GM18502 (cell line): ENCODE measurements at regions not wholly inside any gene's neighbourhood (a gene's known extent, or its start where the extent isn't known, plus 50 kb on each side); places are given as distances from the start of the nearest gene placed in this dataset.
"Not testable (repeated sequence)": the region's sequence is repeated elsewhere in the genome, so short reads cannot be mapped to it uniquely, and the experiment has no call there.

Experiments
- ATAC-seq: cut with Tn5 transposase; IDR thresholded peaks from one replicate; pipeline ENCODE4 v1.9.1; 2021; ENCODE audit warnings: mild to moderate bottlenecking; ENCODE audit not compliant: unreplicated experiment, poor library complexity

GRCh38 chr12:63415357-63415756 is 252.9 kb downstream of the DPY19L2 start:
- no peak for ATAC-seq

- ATAC-seq: no peak
Measured at GRCh38 chr12:63410197-63410596, 258.1 kb downstream of the DPY19L2 start.

DNA sequence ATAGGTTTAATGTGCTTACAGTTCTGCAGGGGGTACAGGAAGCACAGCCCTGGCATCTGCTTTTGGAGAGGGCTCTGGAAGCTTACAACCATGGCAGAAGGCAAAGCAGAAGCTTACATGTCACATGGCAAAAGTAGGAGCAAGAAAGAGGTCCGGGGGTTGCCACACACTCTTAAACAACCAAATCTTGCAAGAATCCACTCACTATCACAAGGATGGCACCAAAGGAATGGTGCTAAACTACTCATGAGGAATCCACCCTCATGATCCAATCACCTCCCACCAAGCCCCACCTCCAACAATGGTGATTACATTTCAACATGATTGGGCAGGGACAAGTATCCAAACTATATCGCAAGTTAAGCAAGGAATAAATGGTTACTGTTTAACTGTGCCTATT is 255.8 kb upstream of the AVPR1A start:
- no peak for ATAC-seq

DNA sequence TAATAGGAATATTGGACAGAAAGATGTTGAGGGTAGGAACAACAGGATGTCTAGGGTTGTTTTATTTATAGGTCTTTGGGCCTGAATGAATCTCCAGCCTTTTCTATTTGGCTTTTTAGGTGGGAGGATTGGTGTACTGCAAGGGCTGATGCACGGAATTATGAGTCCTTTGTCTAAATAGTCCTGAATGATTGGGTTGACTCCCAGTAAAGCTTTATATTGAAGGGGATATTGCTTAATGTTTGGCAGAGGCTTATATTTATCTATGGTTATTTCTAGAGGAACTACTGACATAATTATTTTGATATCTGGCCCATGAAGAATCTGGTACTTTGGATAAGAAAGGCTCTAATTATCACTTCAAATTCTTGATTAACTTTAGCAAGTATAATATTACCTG is 253.6 kb upstream of the AVPR1A start:
- ATAC-seq: no peak

DNA sequence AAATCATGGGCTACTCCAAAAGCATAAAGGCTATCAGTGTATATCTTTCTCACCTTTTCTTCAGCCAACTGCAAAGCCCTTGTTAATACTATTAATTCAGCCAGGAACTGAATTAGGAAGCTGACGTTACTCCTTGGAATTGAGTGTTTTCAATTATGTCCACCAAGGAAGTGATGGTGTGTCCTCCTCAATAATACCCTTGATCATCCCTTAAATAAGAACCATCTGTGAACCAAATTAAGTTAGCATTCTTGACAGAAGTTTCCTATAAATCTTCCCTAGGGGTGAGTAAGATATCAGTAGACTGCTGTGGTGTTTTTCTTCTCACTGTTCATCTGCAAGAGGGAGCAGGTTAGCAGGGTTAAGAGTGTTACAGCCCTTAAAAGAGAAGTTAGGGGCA is 252.3 kb upstream of the AVPR1A start:
- no peak for ATAC-seq

DNA sequence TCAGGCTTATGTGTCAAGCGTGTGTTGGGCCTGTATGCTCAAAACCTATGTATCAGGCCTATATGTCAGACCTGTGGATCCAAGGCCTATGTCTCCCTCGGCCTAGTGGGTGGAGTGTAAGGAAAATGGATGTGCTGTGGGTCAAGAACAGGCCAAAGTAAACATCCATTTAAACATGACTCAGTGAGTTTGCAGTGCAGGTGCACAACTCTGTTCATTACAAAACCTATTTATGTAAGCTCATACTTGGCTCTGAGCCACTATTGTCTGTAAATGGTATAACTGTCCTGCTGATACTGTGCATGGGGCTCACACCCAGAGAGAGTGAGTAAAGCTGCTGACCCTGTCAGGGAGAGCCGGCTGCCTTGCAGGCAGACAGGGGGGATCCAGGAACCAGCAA is 249.7 kb upstream of the AVPR1A start:
- ATAC-seq: no peak

- ATAC-seq: no peak
Measured at GRCh38 chr12:63400318-63400717, 249.3 kb upstream of the AVPR1A start.

DNA sequence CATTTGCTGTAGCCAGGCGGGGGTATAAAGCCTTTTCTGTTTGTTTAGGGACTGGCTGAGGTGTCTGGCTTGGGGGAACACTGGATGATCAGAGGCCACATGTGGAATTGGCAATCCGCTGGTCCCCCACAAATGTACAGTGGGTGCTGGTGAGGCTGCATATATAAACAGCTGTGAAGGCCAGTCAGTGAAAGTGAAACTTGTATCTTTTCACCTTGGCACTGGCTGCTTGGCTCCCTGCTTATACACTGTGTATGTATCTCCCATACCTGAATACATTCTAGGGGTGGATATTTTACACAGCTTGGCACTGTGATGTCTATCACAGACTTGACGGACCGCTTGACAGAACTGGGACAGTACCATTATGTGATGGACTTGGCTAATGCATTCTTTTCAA is 246.8 kb upstream of the AVPR1A start:
- ATAC-seq: no peak

- ATAC-seq: no peak
Measured at GRCh38 chr12:63396135-63396534, 245.1 kb upstream of the AVPR1A start.

- no peak for ATAC-seq
Measured at GRCh38 chr12:63394983-63395382, 244.0 kb upstream of the AVPR1A start.

- ATAC-seq: no peak
Measured at GRCh38 chr12:63394349-63394748, 243.3 kb upstream of the AVPR1A start.

DNA sequence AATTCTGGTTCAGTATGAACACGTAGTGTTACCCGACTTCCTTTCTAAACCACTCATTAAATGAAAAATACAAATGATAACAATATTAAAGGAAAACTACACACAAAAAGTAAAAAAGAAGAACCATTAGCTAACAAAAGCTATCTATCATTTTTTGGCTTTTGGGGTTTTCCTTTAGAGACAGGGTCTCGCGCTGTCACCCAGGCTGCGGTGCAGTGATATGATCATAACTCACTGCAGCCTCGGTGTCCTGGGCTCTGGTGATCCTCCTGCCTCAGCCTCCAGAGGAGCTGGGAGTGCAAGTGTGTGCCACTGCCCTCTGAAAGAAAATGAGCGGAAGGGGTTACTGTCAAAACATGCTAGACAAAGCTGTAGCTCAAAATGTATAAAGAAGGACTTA is 238.2 kb upstream of the AVPR1A start:
- no peak for ATAC-seq

DNA sequence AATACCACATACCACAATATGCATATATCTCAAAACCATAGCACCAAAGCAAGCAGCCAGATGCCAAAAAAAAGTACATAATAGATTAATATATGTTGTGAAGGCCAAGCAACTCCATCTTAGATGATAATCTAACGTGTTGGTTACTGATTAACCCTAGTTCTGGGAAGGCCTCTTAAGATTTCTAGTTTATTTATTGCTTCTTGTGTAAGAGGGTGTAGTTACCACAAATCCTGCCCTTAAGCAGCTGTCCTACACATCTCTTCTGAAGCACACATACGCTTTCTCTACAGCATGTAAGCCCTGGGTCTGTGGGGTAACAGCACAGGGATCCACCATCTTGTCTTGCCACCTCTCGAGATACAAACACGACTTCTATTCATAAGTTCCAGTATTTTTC is 236.8 kb upstream of the AVPR1A start:
- ATAC-seq: no peak

DNA sequence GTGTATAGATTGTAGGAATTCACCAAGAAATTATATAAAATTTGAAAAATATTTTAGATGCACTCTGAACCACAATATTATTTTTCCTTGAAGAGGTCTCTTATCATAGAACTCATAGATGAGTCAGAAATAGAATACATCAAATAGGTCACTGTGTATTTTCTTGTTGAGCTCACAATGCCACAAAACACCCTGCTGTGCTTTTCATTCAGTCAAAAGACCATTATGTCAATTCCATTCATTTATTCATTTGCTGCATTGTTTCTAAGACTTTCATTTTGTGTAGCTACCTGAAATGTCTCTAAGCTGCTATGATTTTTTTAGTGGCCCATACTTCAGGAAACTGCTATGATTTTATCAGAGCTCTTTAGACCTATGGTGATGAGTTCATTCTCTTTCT is 231.9 kb upstream of the AVPR1A start:
- no peak for ATAC-seq

- ATAC-seq: no peak
Measured at GRCh38 chr12:63362791-63363190, 211.8 kb upstream of the AVPR1A start.

GRCh38 chr12:63362166-63362565 is 211.2 kb upstream of the AVPR1A start:
- ATAC-seq: no peak

- no peak for ATAC-seq
Measured at GRCh38 chr12:63354969-63355368, 204.0 kb upstream of the AVPR1A start.

GRCh38 chr12:63353559-63353958 is 202.6 kb upstream of the AVPR1A start:
- no peak for ATAC-seq

GRCh38 chr12:63351370-63351769 is 200.4 kb upstream of the AVPR1A start:
- ATAC-seq: no peak

DNA sequence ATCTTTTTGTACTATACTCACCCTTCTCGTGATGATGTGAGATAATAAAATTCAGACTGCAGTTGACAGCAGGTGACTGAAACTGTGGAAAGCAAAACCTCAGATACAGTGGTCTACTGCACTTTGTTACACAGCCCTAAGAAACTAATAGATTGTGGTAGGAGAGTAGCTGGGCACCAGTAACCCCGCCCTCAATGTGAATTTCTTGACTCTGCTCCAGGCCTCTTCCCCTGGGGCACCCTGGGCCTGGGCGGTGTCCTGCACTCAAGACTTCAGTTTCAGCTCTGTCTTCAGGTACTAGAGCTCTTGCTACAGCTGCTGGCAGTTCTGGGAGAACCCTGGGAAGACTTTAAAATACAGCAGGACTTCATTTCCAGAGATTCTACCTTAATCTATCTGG is 197.6 kb upstream of the AVPR1A start:
- no peak for ATAC-seq

DNA sequence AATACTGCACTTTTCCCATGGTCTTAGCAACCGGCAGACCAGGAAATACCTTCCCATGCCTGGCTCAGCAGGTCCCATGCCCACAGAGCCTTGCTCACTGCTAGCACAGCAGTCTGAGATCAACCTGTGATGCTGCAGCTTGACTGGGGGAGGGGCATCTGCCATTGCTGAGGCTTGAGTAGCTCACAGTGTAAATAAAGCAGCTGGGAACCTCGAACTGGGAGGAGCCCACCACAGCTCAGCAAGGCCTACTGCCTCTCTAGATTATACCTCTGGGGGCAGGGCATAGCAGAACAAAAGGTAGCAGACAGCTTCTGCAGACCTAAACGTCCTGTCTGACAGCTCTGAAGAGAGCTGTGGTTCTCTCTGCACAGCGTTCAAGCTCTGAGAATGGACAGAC is 186.2 kb upstream of the AVPR1A start:
- not testable (repeated sequence) for ATAC-seq

- no peak for ATAC-seq
Measured at GRCh38 chr12:63326260-63326659, 175.3 kb upstream of the AVPR1A start.

DNA sequence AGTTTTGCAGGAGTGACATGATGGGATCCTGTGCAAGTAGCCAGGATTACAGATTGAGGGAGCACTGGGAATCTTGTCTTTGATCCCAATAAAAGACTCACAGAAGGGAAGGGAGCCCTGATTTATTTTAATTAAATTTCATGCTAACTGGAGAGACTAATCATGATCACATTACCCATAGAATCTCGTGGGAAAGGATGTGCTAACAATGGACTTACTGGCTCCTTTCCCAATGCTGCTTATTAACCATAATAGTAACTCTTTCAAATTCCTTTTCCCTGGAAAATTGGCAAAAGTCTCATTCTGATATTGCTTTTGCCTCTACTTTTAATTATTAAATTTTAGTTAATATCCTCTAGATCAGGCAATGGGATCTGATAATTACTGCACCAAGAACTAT is 174.8 kb upstream of the AVPR1A start:
- ATAC-seq: no peak
